HepG2 (cell line): ENCODE measurements at regions not wholly inside any gene's neighbourhood (a gene's known extent, or its start where the extent isn't known, plus 50 kb on each side); places are given as distances from the start of the nearest gene placed in this dataset.

Experiments
- ATAC-seq: fragments of 200-7000 bp; cut with Tn5 transposase; 3 replicates; pipeline ENCODE4 v1.9.1; 2020; ENCODE audit warnings: mild to moderate bottlenecking, moderate library complexity
- BruUV-seq: library from RNA; stranded (reverse); fragments of 400-500 nt; replicated peaks from 2 replicates; lab custom pipeline; 2021; lab: Mats Ljungman, UMichigan
- CTCF ChIA-PET: fragments of 300-600 bp; formaldehyde crosslinking; extraction: SDS; loops from one replicate; lab custom pipeline; 2021; ENCODE audit warnings: low total read pairs, inconsistent platforms, low intra/inter-chr PET ratio; lab: Yijun Ruan, JAX
- POLR2A ChIA-PET: fragments of 350-600 bp; sonication (Branson Sonifier 250); formaldehyde crosslinking; loops from one replicate; lab custom pipeline; 2020; ENCODE audit warnings: antibody characterized with exemption, inconsistent platforms; lab: Yijun Ruan, JAX
- DNase-seq: peaks from one replicate; pipeline ENCODE4 v3.0.0-alpha.2; 2015; ENCODE audit warnings: low spot score
- FAIRE-seq: peaks from 3 replicates; lab custom pipeline; 2011; peaks lifted over from hg19 to GRCh38; lab: Jason Lieb, UNC
- H2AFZ ChIP-seq: one replicate; pipeline ENCODE4 v1.6.1; 2011; ENCODE audit warnings: low read length, inconsistent platforms
- H3K27ac ChIP-seq: fragments of 300-600 bp; 3 replicates; pipeline ENCODE4 v1.8.0; 2011; ENCODE audit warnings: mixed run types, mild to moderate bottlenecking, mixed read lengths, low read length, inconsistent platforms; ENCODE audit not compliant: insufficient read depth; ENCODE audit errors: extremely low read length
- H3K27me3 ChIP-seq, 2 experiments: fragments of 200-600 bp in 1 of 2; 2 replicates in 1 of 2; 3 replicates in 1 of 2; pipeline versions ENCODE4 v1.6.0 to v1.8.0; 2011; ENCODE audit warnings: low read length in 2 of 2, mild to moderate bottlenecking in 2 of 2, moderate library complexity in 2 of 2, inconsistent platforms in 1 of 2; ENCODE audit not compliant: insufficient read depth in 2 of 2, control insufficient read depth in 1 of 2
- H3K36me3 ChIP-seq, 2 experiments: fragments of 200-600 bp in 1 of 2; replicated peaks in 1 of 2; 2 replicates in 1 of 2; 3 replicates in 1 of 2; pipeline versions ENCODE4 v1.5.1 to v1.8.0; 2011; ENCODE audit warnings: low read length in 2 of 2, inconsistent platforms in 1 of 2; ENCODE audit not compliant: insufficient read depth in 2 of 2, control insufficient read depth in 1 of 2
- H3K4me1 ChIP-seq: 2 replicates; pipeline ENCODE4 v1.5.1; 2012; ENCODE audit warnings: low read length, inconsistent platforms; ENCODE audit not compliant: insufficient read depth
- H3K4me2 ChIP-seq: 2 replicates; pipeline ENCODE4 v1.6.0; 2011; ENCODE audit warnings: low read depth, low read length, inconsistent platforms
- H3K4me3 ChIP-seq, 3 experiments: fragments of 200-600 bp in 1 of 3; sonication (generic), shearing (Covaris generic) in 1 of 3; replicated peaks in 1 of 3; 2 replicates each; pipeline ENCODE4 v1.5.1; 2011 to 2016; ENCODE audit warnings: low read length in 3 of 3, inconsistent platforms in 2 of 3, low read depth in 2 of 3, mild to moderate bottlenecking in 2 of 3, control low read depth in 1 of 3, mixed read lengths in 1 of 3; ENCODE audit not compliant: insufficient read depth in 1 of 3
- H3K79me2 ChIP-seq: one replicate; pipeline ENCODE4 v1.6.1; 2011; ENCODE audit warnings: low read length, inconsistent platforms; ENCODE audit not compliant: insufficient read depth
- H3K9ac ChIP-seq: 2 replicates; pipeline ENCODE4 v1.6.0; 2011; ENCODE audit warnings: mild to moderate bottlenecking, low read depth, low read length, inconsistent platforms; ENCODE audit not compliant: insufficient read depth
- H3K9me3 ChIP-seq: 2 replicates; pipeline ENCODE4 v1.5.1; 2012; ENCODE audit warnings: mild to moderate bottlenecking, low read length
- H4K20me1 ChIP-seq: 2 replicates; pipeline ENCODE4 v1.6.0; 2011; ENCODE audit warnings: inconsistent platforms, mild to moderate bottlenecking, low read length, moderate library complexity; ENCODE audit not compliant: insufficient read depth
- BCL6 ChIP-seq: IDR thresholded peaks from 2 replicates; pipeline ENCODE4 v1.6.1; 2016; ENCODE audit warnings: missing genetic modification reagents, missing compliant biosample characterization
- GABPA ChIP-seq, 2 experiments: IDR thresholded peaks; 2 replicates each; pipeline ENCODE4 v1.6.1; 2011 to 2016; ENCODE audit warnings: low read depth in 2 of 2, low read length in 1 of 2, missing biosample characterization in 1 of 2, missing genetic modification characterization in 1 of 2
- GATA4 ChIP-seq: sonication (generic); IDR thresholded peaks from 2 replicates; pipeline ENCODE4 v1.6.1; 2016; ENCODE audit warnings: antibody characterized with exemption, low read depth, borderline replicate concordance
- KDM6A ChIP-seq: IDR thresholded peaks from 2 replicates; pipeline ENCODE4 v1.6.1; 2016; ENCODE audit warnings: low read depth
- KLF15 ChIP-seq: sonication (generic); formaldehyde crosslinking; IDR thresholded peaks from 2 replicates; pipeline ENCODE4 v1.8.1; 2023; ENCODE audit warnings: borderline replicate concordance, mild to moderate bottlenecking, inconsistent platforms, missing genetic modification reagents, mixed read lengths
- MED13 ChIP-seq: sonication (generic); formaldehyde crosslinking; IDR thresholded peaks from 2 replicates; pipeline ENCODE4 v1.5.0; 2020; ENCODE audit warnings: missing genetic modification reagents
- MIXL1 ChIP-seq: IDR thresholded peaks from 2 replicates; pipeline ENCODE4 v1.6.1; 2016
- PITX1 ChIP-seq: sonication (generic); formaldehyde crosslinking; IDR thresholded peaks from 2 replicates; pipeline ENCODE4 v1.5.1; 2020; ENCODE audit warnings: mild to moderate bottlenecking, missing genetic modification reagents
- SOX5 ChIP-seq: IDR thresholded peaks from 2 replicates; pipeline ENCODE4 v1.6.1; 2016; ENCODE audit warnings: borderline replicate concordance
- ZNF7 ChIP-seq: IDR thresholded peaks from 2 replicates; pipeline ENCODE4 v1.6.1; 2016; ENCODE audit warnings: missing biosample characterization, missing genetic modification reagents
- ZNF761 ChIP-seq: sonication (generic); formaldehyde crosslinking; conservative IDR thresholded peaks from 2 replicates; pipeline ENCODE4 v1.4.0; 2020; ENCODE audit warnings: mild to moderate bottlenecking, missing genetic modification reagents
- WGBS: methylation state at CpG from one replicate; pipeline ENCODE4 v1.1.6; 2017; ENCODE audit warnings: low lambda C conversion rate; 5-methylcytosine and 5-hydroxymethylcytosine counted together
- in situ Hi-C: cut with HindIII; loops from 2 replicates; pipeline ENCODE4 v1.10.0; 2017; ENCODE audit warnings: low pct_unique_long_range_greater_than_20kb; ENCODE audit not compliant: extremely low pct_ligation_motif_present
- intact Hi-C: fragments of 100-400 bp; cut with micrococcal nuclease; formaldehyde crosslinking; loops from one replicate; pipeline ENCODE4 v1.10.0; 2022; ENCODE audit not compliant: unreplicated experiment
- TF ChIP-seq, protein P1 (sequence below): sonication (generic); formaldehyde crosslinking; IDR thresholded peaks from 2 replicates; pipeline ENCODE4 v1.9.0; 2021; ENCODE audit warnings: missing genetic modification reagents, mild to moderate bottlenecking, borderline replicate concordance
- TF ChIP-seq, protein P2 (sequence below): sonication (generic); formaldehyde crosslinking; IDR thresholded peaks from 2 replicates; pipeline ENCODE4 v1.5.1; 2020; ENCODE audit warnings: missing genetic modification reagents, mild to moderate bottlenecking, borderline replicate concordance
- TF ChIP-seq, protein P3 (sequence below): sonication (generic); formaldehyde crosslinking; IDR thresholded peaks from 2 replicates; pipeline ENCODE4 v1.8.1; 2022; ENCODE audit warnings: low read depth, mild to moderate bottlenecking, missing genetic modification reagents
- TF ChIP-seq, protein P4 (sequence below): sonication (generic); formaldehyde crosslinking; IDR thresholded peaks from 2 replicates; pipeline ENCODE4 v1.4.0; 2020; ENCODE audit warnings: missing genetic modification reagents, mild to moderate bottlenecking, borderline replicate concordance
- TF ChIP-seq, protein P5 (sequence below): sonication (generic); formaldehyde crosslinking; IDR thresholded peaks from 2 replicates; pipeline ENCODE4 v1.4.0; 2020; ENCODE audit warnings: missing genetic modification reagents; ENCODE audit errors: not compliant biosample characterization

DNA sequence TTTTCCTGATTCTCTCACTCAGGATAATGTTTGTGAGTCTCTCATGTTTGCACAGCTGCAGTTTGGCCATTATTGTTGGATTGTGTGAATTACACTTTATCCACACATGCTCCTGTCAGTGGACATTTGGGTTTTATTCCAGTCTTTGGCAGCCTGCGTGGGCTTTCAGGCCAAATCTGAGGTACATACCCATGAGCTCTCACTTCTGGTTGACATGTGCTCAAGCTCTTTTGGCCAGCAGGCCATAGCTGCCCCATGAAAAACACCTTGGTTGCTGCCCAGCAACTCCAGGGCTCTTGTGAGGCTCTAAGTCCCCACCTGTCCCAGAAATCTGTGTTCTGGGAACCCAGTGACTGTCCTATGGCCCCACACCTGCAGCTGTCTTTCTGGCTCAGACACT lies 124.5 kb upstream of the GALNT2 start:
- intact Hi-C loops, result no loop called here
- no peaks in the 10 kb centered on the region for H3K36me3 ChIP-seq
- no TSS peak for BruUV-seq
- TF ChIP-seq, protein P1, sequence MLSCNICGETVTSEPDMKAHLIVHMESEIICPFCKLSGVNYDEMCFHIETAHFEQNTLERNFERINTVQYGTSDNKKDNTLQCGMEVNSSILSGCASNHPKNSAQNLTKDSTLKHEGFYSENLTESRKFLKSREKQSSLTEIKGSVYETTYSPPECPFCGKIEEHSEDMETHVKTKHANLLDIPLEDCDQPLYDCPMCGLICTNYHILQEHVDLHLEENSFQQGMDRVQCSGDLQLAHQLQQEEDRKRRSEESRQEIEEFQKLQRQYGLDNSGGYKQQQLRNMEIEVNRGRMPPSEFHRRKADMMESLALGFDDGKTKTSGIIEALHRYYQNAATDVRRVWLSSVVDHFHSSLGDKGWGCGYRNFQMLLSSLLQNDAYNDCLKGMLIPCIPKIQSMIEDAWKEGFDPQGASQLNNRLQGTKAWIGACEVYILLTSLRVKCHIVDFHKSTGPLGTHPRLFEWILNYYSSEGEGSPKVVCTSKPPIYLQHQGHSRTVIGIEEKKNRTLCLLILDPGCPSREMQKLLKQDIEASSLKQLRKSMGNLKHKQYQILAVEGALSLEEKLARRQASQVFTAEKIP (CRISPR knock-in tag), result no peak
- TF ChIP-seq, protein P2, sequence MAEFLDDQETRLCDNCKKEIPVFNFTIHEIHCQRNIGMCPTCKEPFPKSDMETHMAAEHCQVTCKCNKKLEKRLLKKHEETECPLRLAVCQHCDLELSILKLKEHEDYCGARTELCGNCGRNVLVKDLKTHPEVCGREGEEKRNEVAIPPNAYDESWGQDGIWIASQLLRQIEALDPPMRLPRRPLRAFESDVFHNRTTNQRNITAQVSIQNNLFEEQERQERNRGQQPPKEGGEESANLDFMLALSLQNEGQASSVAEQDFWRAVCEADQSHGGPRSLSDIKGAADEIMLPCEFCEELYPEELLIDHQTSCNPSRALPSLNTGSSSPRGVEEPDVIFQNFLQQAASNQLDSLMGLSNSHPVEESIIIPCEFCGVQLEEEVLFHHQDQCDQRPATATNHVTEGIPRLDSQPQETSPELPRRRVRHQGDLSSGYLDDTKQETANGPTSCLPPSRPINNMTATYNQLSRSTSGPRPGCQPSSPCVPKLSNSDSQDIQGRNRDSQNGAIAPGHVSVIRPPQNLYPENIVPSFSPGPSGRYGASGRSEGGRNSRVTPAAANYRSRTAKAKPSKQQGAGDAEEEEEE (CRISPR knock-in tag), result no peak
- no peak for TF ChIP-seq PITX1 (CRISPR knock-in tag)
- TF ChIP-seq, protein P3, sequence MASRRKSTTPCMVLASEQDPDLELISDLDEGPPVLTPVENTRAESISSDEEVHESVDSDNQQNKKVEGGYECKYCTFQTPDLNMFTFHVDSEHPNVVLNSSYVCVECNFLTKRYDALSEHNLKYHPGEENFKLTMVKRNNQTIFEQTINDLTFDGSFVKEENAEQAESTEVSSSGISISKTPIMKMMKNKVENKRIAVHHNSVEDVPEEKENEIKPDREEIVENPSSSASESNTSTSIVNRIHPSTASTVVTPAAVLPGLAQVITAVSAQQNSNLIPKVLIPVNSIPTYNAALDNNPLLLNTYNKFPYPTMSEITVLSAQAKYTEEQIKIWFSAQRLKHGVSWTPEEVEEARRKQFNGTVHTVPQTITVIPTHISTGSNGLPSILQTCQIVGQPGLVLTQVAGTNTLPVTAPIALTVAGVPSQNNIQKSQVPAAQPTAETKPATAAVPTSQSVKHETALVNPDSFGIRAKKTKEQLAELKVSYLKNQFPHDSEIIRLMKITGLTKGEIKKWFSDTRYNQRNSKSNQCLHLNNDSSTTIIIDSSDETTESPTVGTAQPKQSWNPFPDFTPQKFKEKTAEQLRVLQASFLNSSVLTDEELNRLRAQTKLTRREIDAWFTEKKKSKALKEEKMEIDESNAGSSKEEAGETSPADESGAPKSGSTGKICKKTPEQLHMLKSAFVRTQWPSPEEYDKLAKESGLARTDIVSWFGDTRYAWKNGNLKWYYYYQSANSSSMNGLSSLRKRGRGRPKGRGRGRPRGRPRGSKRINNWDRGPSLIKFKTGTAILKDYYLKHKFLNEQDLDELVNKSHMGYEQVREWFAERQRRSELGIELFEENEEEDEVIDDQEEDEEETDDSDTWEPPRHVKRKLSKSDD (CRISPR knock-in tag), result no peak
- no peak for TF ChIP-seq ZNF7 (CRISPR knock-in tag)
- TF ChIP-seq, protein P4, sequence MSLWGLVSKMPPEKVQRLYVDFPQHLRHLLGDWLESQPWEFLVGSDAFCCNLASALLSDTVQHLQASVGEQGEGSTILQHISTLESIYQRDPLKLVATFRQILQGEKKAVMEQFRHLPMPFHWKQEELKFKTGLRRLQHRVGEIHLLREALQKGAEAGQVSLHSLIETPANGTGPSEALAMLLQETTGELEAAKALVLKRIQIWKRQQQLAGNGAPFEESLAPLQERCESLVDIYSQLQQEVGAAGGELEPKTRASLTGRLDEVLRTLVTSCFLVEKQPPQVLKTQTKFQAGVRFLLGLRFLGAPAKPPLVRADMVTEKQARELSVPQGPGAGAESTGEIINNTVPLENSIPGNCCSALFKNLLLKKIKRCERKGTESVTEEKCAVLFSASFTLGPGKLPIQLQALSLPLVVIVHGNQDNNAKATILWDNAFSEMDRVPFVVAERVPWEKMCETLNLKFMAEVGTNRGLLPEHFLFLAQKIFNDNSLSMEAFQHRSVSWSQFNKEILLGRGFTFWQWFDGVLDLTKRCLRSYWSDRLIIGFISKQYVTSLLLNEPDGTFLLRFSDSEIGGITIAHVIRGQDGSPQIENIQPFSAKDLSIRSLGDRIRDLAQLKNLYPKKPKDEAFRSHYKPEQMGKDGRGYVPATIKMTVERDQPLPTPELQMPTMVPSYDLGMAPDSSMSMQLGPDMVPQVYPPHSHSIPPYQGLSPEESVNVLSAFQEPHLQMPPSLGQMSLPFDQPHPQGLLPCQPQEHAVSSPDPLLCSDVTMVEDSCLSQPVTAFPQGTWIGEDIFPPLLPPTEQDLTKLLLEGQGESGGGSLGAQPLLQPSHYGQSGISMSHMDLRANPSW (CRISPR knock-in tag), result no peak
- no peak for TF ChIP-seq KLF15 (CRISPR knock-in tag)
- TF ChIP-seq GABPA (IDR thresholded peaks at IDR 0.05; ENCODE audit: low read depth, low read length), result no peak
- TF ChIP-seq GABPA (CRISPR knock-in tag; IDR thresholded peaks at IDR 0.05; ENCODE audit: low read depth), result no peak
- TF ChIP-seq MIXL1 (CRISPR knock-in tag), result no peak
- no peak for TF ChIP-seq MED13 (CRISPR knock-in tag)
- TF ChIP-seq ZNF761 (CRISPR knock-in tag), result no peak
- no peak for TF ChIP-seq GATA4
- no peak for TF ChIP-seq BCL6 (CRISPR knock-in tag)
- no peak for TF ChIP-seq SOX5 (CRISPR knock-in tag)
- no peak for TF ChIP-seq KDM6A (CRISPR knock-in tag)
- TF ChIP-seq, protein P5, sequence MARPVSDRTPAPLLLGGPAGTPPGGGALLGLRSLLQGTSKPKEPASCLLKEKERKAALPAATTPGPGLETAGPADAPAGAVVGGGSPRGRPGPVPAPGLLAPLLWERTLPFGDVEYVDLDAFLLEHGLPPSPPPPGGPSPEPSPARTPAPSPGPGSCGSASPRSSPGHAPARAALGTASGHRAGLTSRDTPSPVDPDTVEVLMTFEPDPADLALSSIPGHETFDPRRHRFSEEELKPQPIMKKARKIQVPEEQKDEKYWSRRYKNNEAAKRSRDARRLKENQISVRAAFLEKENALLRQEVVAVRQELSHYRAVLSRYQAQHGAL (CRISPR knock-in tag), result no peak

More for the DNA sequence above, 124.5 kb upstream of the GALNT2 start:
- FAIRE-seq (no peak), DNase-seq (no peak), ATAC-seq (no peak)
- no peaks in the 10 kb centered on the region for H4K20me1 ChIP-seq
- no peaks in the 10 kb centered on the region for H3K9me3 ChIP-seq
- ChIA-PET CTCF (no interaction called here), POLR2A (no interaction called here)
- H2AFZ ChIP-seq, result no peak overlapping the region
- H3K27ac ChIP-seq, result no peak overlapping the region
- peaks cover 0 to 32% of the 10 kb centered on the region in 2 experiments; a peak in 3 of 5 replicates for H3K27me3 ChIP-seq
- in situ Hi-C loops, result no loop called here
- no peak overlapping the region for H3K4me3 ChIP-seq
- no peaks in the 10 kb centered on the region for H3K79me2 ChIP-seq
- H3K9ac ChIP-seq, result no peak overlapping the region
- 0% methylated on average over 1 of the region's 1 CpG for WGBS
- H3K4me1 ChIP-seq, result no peaks in the 10 kb centered on the region
- H3K4me2 ChIP-seq, result no peak overlapping the region
